Uterus (tissue), 2 donors: ENCODE measurements at regions not wholly inside any gene's neighbourhood (a gene's known extent, or its start where the extent isn't known, plus 50 kb on each side); places are given as distances from the start of the nearest gene placed in this dataset.

ENCODE experiments used
- CTCF ChIP-seq, 4 experiments: fragments of 200-600 bp in 2 of 4; fragments of 450-650 bp in 2 of 4; sonication (generic) in 2 of 4; IDR thresholded peaks; one replicate each; pipeline ENCODE4 v1.5.1; 2016 to 2019; ENCODE audit warnings: antibody characterized with exemption in 4 of 4, mild to moderate bottlenecking in 2 of 4, moderate library complexity in 1 of 4
- POLR2A ChIP-seq, 2 donors: fragments of 450-650 bp; IDR thresholded peaks; one replicate each; pipeline ENCODE4 v1.6.1; 2016; ENCODE audit warnings: antibody characterized with exemption in 2 of 2, mild to moderate bottlenecking in 1 of 2, moderate library complexity in 1 of 2

GRCh38 chr12:59252731-59253130 lies 332.4 kb upstream of the LRIG3 start:
- no peak for TF ChIP-seq POLR2A (IDR thresholded peaks at IDR 0.05)
- no peak for TF ChIP-seq CTCF (IDR thresholded peaks at IDR 0.05)
